Mesendoderm (in vitro differentiated cells): ENCODE measurements at regions not wholly inside any gene's neighbourhood (a gene's known extent, or its start where the extent isn't known, plus 50 kb on each side); places are given as distances from the start of the nearest gene placed in this dataset.
A peak's percentile ranks its signal among the peaks of the same experiment; 100 is the strongest.

Source experiments
- DNase-seq: peaks from one replicate; pipeline ENCODE4 v3.0.0; 2013
- H2AK5ac ChIP-seq: 2 replicates; pipeline ENCODE4 v1.6.1; 2013; ENCODE audit warnings: low read length, inconsistent platforms
- H2BK120ac ChIP-seq: 2 replicates; pipeline ENCODE4 v1.6.1; 2013; ENCODE audit warnings: low read depth, mild to moderate bottlenecking, low read length, moderate library complexity, mixed read lengths
- H2BK15ac ChIP-seq: replicated peaks from 2 replicates; pipeline ENCODE4 v1.6.1; 2013; ENCODE audit warnings: low read depth, mild to moderate bottlenecking, moderate library complexity
- H2BK5ac ChIP-seq: 2 replicates; pipeline ENCODE4 v1.6.1; 2013; ENCODE audit warnings: low read length, inconsistent platforms
- H3K18ac ChIP-seq: 2 replicates; pipeline ENCODE4 v1.6.1; 2013; ENCODE audit warnings: mild to moderate bottlenecking, low read length, mixed read lengths
- H3K23ac ChIP-seq: one replicate; pipeline ENCODE4 v1.6.1; 2013; ENCODE audit warnings: low read length
- H3K27ac ChIP-seq: 2 replicates; pipeline ENCODE4 v1.5.1; 2013; ENCODE audit warnings: low read depth, mild to moderate bottlenecking, inconsistent platforms, low read length, moderate library complexity
- H3K27me3 ChIP-seq: 2 replicates; pipeline ENCODE4 v1.6.1; 2013; ENCODE audit warnings: low read length, control low read depth, mild to moderate bottlenecking, inconsistent platforms; ENCODE audit not compliant: insufficient read depth, poor library complexity
- H3K36me3 ChIP-seq: 2 replicates; pipeline ENCODE4 v1.6.1; 2013; ENCODE audit warnings: low read length, inconsistent platforms; ENCODE audit not compliant: control insufficient read depth, insufficient read depth
- H3K4ac ChIP-seq: one replicate; pipeline ENCODE4 v1.6.1; 2013; ENCODE audit warnings: low read depth, mild to moderate bottlenecking, low read length, moderate library complexity
- H3K4me1 ChIP-seq: 2 replicates; pipeline ENCODE4 v1.6.1; 2013; ENCODE audit warnings: low read depth, low read length, inconsistent platforms; ENCODE audit not compliant: control insufficient read depth
- H3K4me2 ChIP-seq: 2 replicates; pipeline ENCODE4 v1.6.1; 2013; ENCODE audit warnings: low read length
- H3K4me3 ChIP-seq: 2 replicates; pipeline ENCODE4 v1.5.1; 2013; ENCODE audit warnings: mild to moderate bottlenecking, low read length
- H3K56ac ChIP-seq: one replicate; pipeline ENCODE4 v1.6.1; 2013; ENCODE audit warnings: low read length
- H3K79me1 ChIP-seq: 2 replicates; pipeline ENCODE4 v1.6.1; 2013; ENCODE audit warnings: low read length, inconsistent platforms
- H3K79me2 ChIP-seq: 2 replicates; pipeline ENCODE4 v1.6.1; 2013; ENCODE audit warnings: mild to moderate bottlenecking, low read length; ENCODE audit not compliant: control insufficient read depth, insufficient read depth
- H3K9ac ChIP-seq: 2 replicates; pipeline ENCODE4 v1.6.1; 2013; ENCODE audit warnings: low read length, inconsistent platforms
- H4K5ac ChIP-seq: one replicate; pipeline ENCODE4 v1.6.1; 2013; ENCODE audit warnings: low read length
- H4K8ac ChIP-seq: one replicate; pipeline ENCODE4 v1.6.1; 2013; ENCODE audit warnings: low read depth, mild to moderate bottlenecking, control low read depth, low read length, moderate library complexity
- WGBS: extraction: QIAGEN DNeasy Blood & Tissue Kit; methylation state at CpG from one replicate; pipeline ENCODE4 v1.1.7; 2013; ENCODE audit warnings: low lambda C conversion rate, missing lambda C conversion rate; ENCODE audit not compliant: insufficient coverage; ENCODE audit errors: extremely low coverage; 5-methylcytosine and 5-hydroxymethylcytosine counted together

GRCh38 chr10:108307250-108307924 lies 1142.9 kb upstream of the SORCS1 start:
- no peak overlapping the region for H2BK5ac ChIP-seq
- H4K5ac ChIP-seq: no peak overlapping the region
- H2BK15ac ChIP-seq: no peak overlapping the region
- no peak overlapping the region for H3K56ac ChIP-seq
- no peak overlapping the region for H3K4me3 ChIP-seq
- H3K27me3 ChIP-seq: no peaks in the 10 kb centered on the region
- no peaks in the 10 kb centered on the region for H3K79me2 ChIP-seq
- no peak overlapping the region for H2BK120ac ChIP-seq
- no peak overlapping the region for H4K8ac ChIP-seq
- H3K79me1 ChIP-seq: no peaks in the 10 kb centered on the region
- H3K4me1 ChIP-seq: no peaks in the 10 kb centered on the region
- no peak overlapping the region for H3K23ac ChIP-seq
- no peak overlapping the region for H3K9ac ChIP-seq
- H3K18ac ChIP-seq: no peak overlapping the region
- no peak overlapping the region for H2AK5ac ChIP-seq
- no peak overlapping the region for H3K4me2 ChIP-seq
- no peak overlapping the region for H3K27ac ChIP-seq
- no peak overlapping the region for H3K4ac ChIP-seq
- H3K36me3 ChIP-seq: no peaks in the 10 kb centered on the region
- DNase-seq: no peak

- H3K4ac ChIP-seq: no peak overlapping the region
- H3K9ac ChIP-seq: no peak overlapping the region
- H3K27me3 ChIP-seq: no peaks in the 10 kb centered on the region
- H3K23ac ChIP-seq: no peak overlapping the region
- no peak overlapping the region for H4K5ac ChIP-seq
- no peak for DNase-seq
- H2BK120ac ChIP-seq: no peak overlapping the region
- no peaks in the 10 kb centered on the region for H3K79me1 ChIP-seq
- H3K27ac ChIP-seq: no peak overlapping the region
- H2BK15ac ChIP-seq: no peak overlapping the region
- no CpG with 5 or more reads among the region's 5 CpGs for WGBS
- H3K4me1 ChIP-seq: no peaks in the 10 kb centered on the region
- no peak overlapping the region for H3K4me2 ChIP-seq
- no peak overlapping the region for H2AK5ac ChIP-seq
- no peak overlapping the region for H2BK5ac ChIP-seq
- H3K79me2 ChIP-seq: no peaks in the 10 kb centered on the region
- no peak overlapping the region for H3K56ac ChIP-seq
- H3K36me3 ChIP-seq: no peaks in the 10 kb centered on the region
- H3K4me3 ChIP-seq: no peak overlapping the region
- no peak overlapping the region for H3K18ac ChIP-seq
- no peak overlapping the region for H4K8ac ChIP-seq
These were observed 1138.6 kb upstream of the SORCS1 start for GRCh38 chr10:108303149-108303548.

- no peak overlapping the region for H2BK15ac ChIP-seq
- H3K36me3 ChIP-seq: no peaks in the 10 kb centered on the region
- WGBS: no CpG with 5 or more reads among the region's 3 CpGs
- no peaks in the 10 kb centered on the region for H3K4me1 ChIP-seq
- no peak overlapping the region for H4K5ac ChIP-seq
- no peak overlapping the region for H2BK5ac ChIP-seq
- H3K23ac ChIP-seq: no peak overlapping the region
- no peak overlapping the region for H3K4ac ChIP-seq
- no peak overlapping the region for H3K9ac ChIP-seq
- no peak overlapping the region for H3K27ac ChIP-seq
- no peak overlapping the region for H3K18ac ChIP-seq
- H3K27me3 ChIP-seq: no peaks in the 10 kb centered on the region
- H3K4me2 ChIP-seq: no peak overlapping the region
- H3K4me3 ChIP-seq: no peak overlapping the region
- H3K79me1 ChIP-seq: no peaks in the 10 kb centered on the region
- H3K79me2 ChIP-seq: no peaks in the 10 kb centered on the region
- no peak overlapping the region for H2AK5ac ChIP-seq
- no peak overlapping the region for H4K8ac ChIP-seq
- H2BK120ac ChIP-seq: no peak overlapping the region
- no peak for DNase-seq
- H3K56ac ChIP-seq: no peak overlapping the region
These were observed 1136.5 kb upstream of the SORCS1 start for GRCh38 chr10:108301002-108301401.

GRCh38 chr10:108290823-108291222 lies 1126.3 kb upstream of the SORCS1 start:
- Histone ChIP-seq H3K4ac (no peak overlapping the region), H3K27ac (no peak overlapping the region), H4K5ac (no peak overlapping the region), H2BK120ac (no peak overlapping the region), H3K56ac (no peak overlapping the region), H3K9ac (no peak overlapping the region), H3K27me3 (no peaks in the 10 kb centered on the region), H3K18ac (no peak overlapping the region), H3K79me1 (no peaks in the 10 kb centered on the region), H3K4me1 (no peaks in the 10 kb centered on the region), H2BK15ac (no peak overlapping the region), H3K36me3 (no peaks in the 10 kb centered on the region), H4K8ac (no peak overlapping the region), H3K4me2 (no peak overlapping the region), H3K23ac (no peak overlapping the region), H2BK5ac (no peak overlapping the region), H3K79me2 (no peaks in the 10 kb centered on the region), H3K4me3 (no peak overlapping the region), H2AK5ac (no peak overlapping the region)
- no CpG with 5 or more reads among the region's 4 CpGs for WGBS
- DNase-seq: no peak

GRCh38 chr10:108275895-108276685 lies 1111.6 kb upstream of the SORCS1 start:
- H3K27ac ChIP-seq: no peak overlapping the region
- WGBS: no CpG with 5 or more reads among the region's 5 CpGs
- no peak overlapping the region for H2BK5ac ChIP-seq
- H4K5ac ChIP-seq: no peak overlapping the region
- H2BK120ac ChIP-seq: no peak overlapping the region
- H2BK15ac ChIP-seq: no peak overlapping the region
- no peaks in the 10 kb centered on the region for H3K79me2 ChIP-seq
- H2AK5ac ChIP-seq: no peak overlapping the region
- no peak overlapping the region for H3K4ac ChIP-seq
- H3K9ac ChIP-seq: no peak overlapping the region
- H3K4me1 ChIP-seq: no peaks in the 10 kb centered on the region
- H3K79me1 ChIP-seq: no peaks in the 10 kb centered on the region
- H3K23ac ChIP-seq: no peak overlapping the region
- no peak overlapping the region for H3K4me2 ChIP-seq
- no peaks in the 10 kb centered on the region for H3K36me3 ChIP-seq
- H3K27me3 ChIP-seq: no peaks in the 10 kb centered on the region
- no peak overlapping the region for H3K4me3 ChIP-seq
- no peak overlapping the region for H3K56ac ChIP-seq
- H3K18ac ChIP-seq: no peak overlapping the region
- DNase-seq: peak; percentile 24
- no peak overlapping the region for H4K8ac ChIP-seq
